HG02610 (cell line): ENCODE measurements at regions not wholly inside any gene's neighbourhood (a gene's known extent, or its start where the extent isn't known, plus 50 kb on each side); places are given as distances from the start of the nearest gene placed in this dataset.
"Not testable (repeated sequence)": the region's sequence is repeated elsewhere in the genome, so short reads cannot be mapped to it uniquely, and the experiment has no call there.

Source experiments
- ATAC-seq: cut with Tn5 transposase; IDR thresholded peaks from one replicate; pipeline ENCODE4 v1.9.1; 2021; ENCODE audit warnings: mild to moderate bottlenecking, moderate library complexity; ENCODE audit not compliant: unreplicated experiment

GRCh38 chr15:22519213-22519612 is 60.5 kb downstream of the GOLGA6L22 start:
- ATAC-seq = peak; percentile 74

GRCh38 chr15:22526537-22526936 is 67.8 kb downstream of the GOLGA6L22 start:
- ATAC-seq = not testable (repeated sequence)

GRCh38 chr15:22527016-22527415 is 68.3 kb downstream of the GOLGA6L22 start:
- not testable (repeated sequence) for ATAC-seq

- ATAC-seq = not testable (repeated sequence)
Observed at GRCh38 chr15:22529200-22529599, 70.5 kb downstream of the GOLGA6L22 start.

- not testable (repeated sequence) for ATAC-seq
Observed at GRCh38 chr15:22559701-22560100, 101.0 kb downstream of the GOLGA6L22 start.

GRCh38 chr15:22561716-22562115 is 103.0 kb downstream of the GOLGA6L22 start:
- not testable (repeated sequence) for ATAC-seq

GRCh38 chr15:22566510-22566909 is 107.8 kb downstream of the GOLGA6L22 start:
- ATAC-seq = not testable (repeated sequence)

GRCh38 chr15:22569486-22569885 is 110.8 kb downstream of the GOLGA6L22 start:
- not testable (repeated sequence) for ATAC-seq

- peak; percentile 74 for ATAC-seq
Observed at GRCh38 chr15:22572152-22572735, 113.5 kb downstream of the GOLGA6L22 start.

- ATAC-seq = not testable (repeated sequence)
Observed at GRCh38 chr15:22572792-22573191, 114.1 kb downstream of the GOLGA6L22 start.

- ATAC-seq = not testable (repeated sequence)
Observed at GRCh38 chr15:22577828-22578227, 119.1 kb downstream of the GOLGA6L22 start.

- not testable (repeated sequence) for ATAC-seq
Observed at GRCh38 chr15:22579213-22579612, 120.5 kb downstream of the GOLGA6L22 start.

- ATAC-seq = not testable (repeated sequence)
Observed at GRCh38 chr15:22587391-22587790, 128.7 kb downstream of the GOLGA6L22 start.

GRCh38 chr15:22598552-22598951 is 139.8 kb downstream of the GOLGA6L22 start:
- not testable (repeated sequence) for ATAC-seq

- ATAC-seq = not testable (repeated sequence)
Observed at GRCh38 chr15:22599526-22600320, 141.0 kb downstream of the GOLGA6L22 start.

- not testable (repeated sequence) for ATAC-seq
Observed at GRCh38 chr15:22616976-22617375, 158.3 kb downstream of the GOLGA6L22 start.

GRCh38 chr15:22631789-22632188 is 154.7 kb upstream of the NIPA1 start:
- ATAC-seq = not testable (repeated sequence)

GRCh38 chr15:22639983-22640382 is 146.5 kb upstream of the NIPA1 start:
- not testable (repeated sequence) for ATAC-seq

GRCh38 chr15:22649458-22649857 is 137.0 kb upstream of the NIPA1 start:
- ATAC-seq = not testable (repeated sequence)

GRCh38 chr15:22651179-22651578 is 135.3 kb upstream of the NIPA1 start:
- ATAC-seq = not testable (repeated sequence)

GRCh38 chr15:22664294-22665058 is 122.0 kb upstream of the NIPA1 start:
- peak; percentile 80 for ATAC-seq
